Mucosa of gallbladder (tissue), 1 donor: ENCODE measurements at regions not wholly inside any gene's neighbourhood (a gene's known extent, or its start where the extent isn't known, plus 50 kb on each side); places are given as distances from the start of the nearest gene placed in this dataset.
"Not testable (repeated sequence)": the region's sequence is repeated elsewhere in the genome, so short reads cannot be mapped to it uniquely, and the experiment has no call there.

ENCODE experiments used
- DNase-seq: peaks from one replicate; pipeline ENCODE4 v3.0.0-alpha.2; 2020; ENCODE audit warnings: low spot score
- donor health status: DM: no; HTN: no; CAD: no.

- DNase-seq: no peak
Measured at GRCh38 chr4:162475246-162475645, 311.4 kb upstream of the FSTL5 start.

GRCh38 chr4:162469977-162470376 is 306.2 kb upstream of the FSTL5 start:
- DNase-seq: no peak

- not testable (repeated sequence) for DNase-seq
Measured at GRCh38 chr4:162465356-162465755, 301.6 kb upstream of the FSTL5 start.

- no peak for DNase-seq
Measured at GRCh38 chr4:162461952-162462351, 298.2 kb upstream of the FSTL5 start.

- no peak for DNase-seq
Measured at GRCh38 chr4:162458051-162458450, 294.3 kb upstream of the FSTL5 start.

GRCh38 chr4:162457071-162457865 is 293.5 kb upstream of the FSTL5 start:
- DNase-seq: no peak

- DNase-seq: no peak
Measured at GRCh38 chr4:162456106-162456505, 292.3 kb upstream of the FSTL5 start.

- no peak for DNase-seq
Measured at GRCh38 chr4:162450531-162451035, 286.8 kb upstream of the FSTL5 start.

GRCh38 chr4:162443510-162443909 is 279.7 kb upstream of the FSTL5 start:
- DNase-seq: no peak

GRCh38 chr4:162442128-162442527 is 278.3 kb upstream of the FSTL5 start:
- DNase-seq: no peak

- no peak for DNase-seq
Measured at GRCh38 chr4:162422312-162422711, 258.5 kb upstream of the FSTL5 start.

GRCh38 chr4:162410854-162411253 is 247.1 kb upstream of the FSTL5 start:
- DNase-seq: no peak

GRCh38 chr4:162409048-162409447 is 245.2 kb upstream of the FSTL5 start:
- no peak for DNase-seq

- DNase-seq: no peak
Measured at GRCh38 chr4:162408309-162408708, 244.5 kb upstream of the FSTL5 start.

- DNase-seq: no peak
Measured at GRCh38 chr4:162406637-162407365, 243.0 kb upstream of the FSTL5 start.

- no peak for DNase-seq
Measured at GRCh38 chr4:162403932-162404331, 240.1 kb upstream of the FSTL5 start.

- no peak for DNase-seq
Measured at GRCh38 chr4:162403419-162403818, 239.6 kb upstream of the FSTL5 start.

GRCh38 chr4:162401021-162401420 is 237.2 kb upstream of the FSTL5 start:
- DNase-seq: no peak

- DNase-seq: no peak
Measured at GRCh38 chr4:162392946-162393345, 229.1 kb upstream of the FSTL5 start.

GRCh38 chr4:162366146-162366545 is 202.3 kb upstream of the FSTL5 start:
- DNase-seq: no peak

- no peak for DNase-seq
Measured at GRCh38 chr4:162364651-162365050, 200.9 kb upstream of the FSTL5 start.

- DNase-seq: no peak
Measured at GRCh38 chr4:162360369-162361149, 196.8 kb upstream of the FSTL5 start.
